DMS153 (cell line): ENCODE measurements at regions not wholly inside any gene's neighbourhood (a gene's known extent, or its start where the extent isn't known, plus 50 kb on each side); places are given as distances from the start of the nearest gene placed in this dataset.

ENCODE experiments used
- DNase-seq: peaks from one replicate; lab custom pipeline; 2025; lab: John Stamatoyannopoulos, UW

GRCh38 chr12:89821896-89822295, 113.3 kb upstream of the ATP2B1 start:
- DNase-seq: no peak

- no peak for DNase-seq
Observed at GRCh38 chr12:89817501-89818226, 109.0 kb upstream of the ATP2B1 start.

GRCh38 chr12:89815225-89815624, 106.6 kb upstream of the ATP2B1 start:
- DNase-seq: no peak

- DNase-seq: no peak
Observed at GRCh38 chr12:89803412-89803811, 94.8 kb upstream of the ATP2B1 start.

GRCh38 chr12:89801284-89801683, 92.6 kb upstream of the ATP2B1 start:
- no peak for DNase-seq

GRCh38 chr12:89800435-89800834, 91.8 kb upstream of the ATP2B1 start:
- DNase-seq: no peak

- DNase-seq: no peak
Observed at GRCh38 chr12:89799316-89799715, 90.7 kb upstream of the ATP2B1 start.

GRCh38 chr12:89797436-89797835, 88.8 kb upstream of the ATP2B1 start:
- no peak for DNase-seq

- DNase-seq: no peak
Observed at GRCh38 chr12:89796798-89797382, 88.3 kb upstream of the ATP2B1 start.

GRCh38 chr12:89793946-89794345, 85.3 kb upstream of the ATP2B1 start:
- DNase-seq: no peak

GRCh38 chr12:89791286-89791685, 82.6 kb upstream of the ATP2B1 start:
- DNase-seq: no peak

GRCh38 chr12:89789862-89790261, 81.2 kb upstream of the ATP2B1 start:
- DNase-seq: no peak

- no peak for DNase-seq
Observed at GRCh38 chr12:89787763-89788162, 79.1 kb upstream of the ATP2B1 start.

- no peak for DNase-seq
Observed at GRCh38 chr12:89786177-89786810, 77.7 kb upstream of the ATP2B1 start.

- DNase-seq: no peak
Observed at GRCh38 chr12:89783359-89784060, 74.9 kb upstream of the ATP2B1 start.

GRCh38 chr12:89782807-89783206, 74.2 kb upstream of the ATP2B1 start:
- no peak for DNase-seq

- no peak for DNase-seq
Observed at GRCh38 chr12:89781946-89782550, 73.4 kb upstream of the ATP2B1 start.

- DNase-seq: no peak
Observed at GRCh38 chr12:89781156-89781555, 72.5 kb upstream of the ATP2B1 start.

GRCh38 chr12:89779090-89779489, 70.5 kb upstream of the ATP2B1 start:
- no peak for DNase-seq

GRCh38 chr12:89777733-89778379, 69.2 kb upstream of the ATP2B1 start:
- DNase-seq: no peak

- DNase-seq: no peak
Observed at GRCh38 chr12:89775986-89776365, 67.3 kb upstream of the ATP2B1 start.
